Spleen (tissue), 11 donors: ENCODE measurements at regions not wholly inside any gene's neighbourhood (a gene's known extent, or its start where the extent isn't known, plus 50 kb on each side); places are given as distances from the start of the nearest gene placed in this dataset.

Experiments
- DNase-seq: peaks from one replicate; pipeline ENCODE4 v3.0.0-alpha.2; 2020
- H3K27ac ChIP-seq, 8 donors: fragments of 200-600 bp; sonication (generic) in 7 of 8; 1 replicate in 4 of 8; 2 replicates in 4 of 8; pipeline versions ENCODE4 v1.5.0 to v1.8.0; 2016 to 2021; ENCODE audit warnings: inconsistent platforms in 4 of 8, mild to moderate bottlenecking in 4 of 8, moderate library complexity in 1 of 8
- H3K27me3 ChIP-seq, 7 donors: fragments of 200-600 bp; sonication (generic) in 6 of 7; replicated peaks in 1 of 7; 1 replicate in 4 of 7; 2 replicates in 3 of 7; pipeline versions ENCODE4 v1.5.0 to v1.8.0; 2016 to 2021; ENCODE audit warnings: inconsistent platforms in 3 of 7, mild to moderate bottlenecking in 1 of 7
- H3K36me3 ChIP-seq, 6 donors: fragments of 200-600 bp; sonication (generic) in 5 of 6; 1 replicate in 4 of 6; 2 replicates in 2 of 6; pipeline versions ENCODE4 v1.5.0 to v1.8.0; 2016 to 2021; ENCODE audit warnings: inconsistent platforms in 2 of 6
- H3K4me1 ChIP-seq, 6 donors: fragments of 200-600 bp; sonication (generic) in 5 of 6; 1 replicate in 3 of 6; 2 replicates in 3 of 6; pipeline versions ENCODE4 v1.5.0 to v1.8.0; 2016 to 2021; ENCODE audit warnings: inconsistent platforms in 3 of 6
- H3K4me3 ChIP-seq, 8 donors: fragments of 200-600 bp; sonication (generic) in 7 of 8; 1 replicate in 4 of 8; 2 replicates in 4 of 8; pipeline versions ENCODE4 v1.5.0 to v1.8.0; 2016 to 2021; ENCODE audit warnings: inconsistent platforms in 4 of 8, mild to moderate bottlenecking in 4 of 8, moderate library complexity in 2 of 8
- H3K9me3 ChIP-seq, 8 donors: fragments of 200-600 bp; sonication (generic) in 7 of 8; 1 replicate in 4 of 8; 2 replicates in 4 of 8; pipeline versions ENCODE4 v1.5.0 to v1.8.0; 2016 to 2021; ENCODE audit warnings: inconsistent platforms in 4 of 8
- CTCF ChIP-seq, 11 experiments: fragments of 200-600 bp in 7 of 11; fragments of 450-650 bp in 4 of 11; sonication (generic) in 4 of 11; IDR thresholded peaks in 8 of 11; conservative IDR thresholded peaks in 3 of 11; 1 replicate in 7 of 11; 2 replicates in 4 of 11; pipeline versions ENCODE4 v1.4.0 to v1.8.0; 2016 to 2021; ENCODE audit warnings: antibody characterized with exemption in 11 of 11, inconsistent platforms in 4 of 11, mild to moderate bottlenecking in 1 of 11
- POLR2A ChIP-seq, 3 donors: fragments of 450-650 bp; IDR thresholded peaks; one replicate each; pipeline ENCODE4 v1.5.1; 2017; ENCODE audit warnings: antibody characterized with exemption in 3 of 3, mild to moderate bottlenecking in 1 of 3
- POLR2AphosphoS5 ChIP-seq, 3 donors: sonication (generic); formaldehyde crosslinking; IDR thresholded peaks; one replicate each; pipeline ENCODE4 v1.5.1; 2017; ENCODE audit warnings: antibody characterized with exemption in 3 of 3
- WGBS, 5 donors: extraction: QIAGEN DNeasy Blood & Tissue Kit in 3 of 5; methylation state at CpG; one replicate each; pipeline versions ENCODE4 v1.1.5 to v1.1.7; 2013 to 2018; 5-methylcytosine and 5-hydroxymethylcytosine counted together
- intact Hi-C: fragments of 100-400 bp; cut with DNase I; formaldehyde crosslinking; loops from one replicate; pipeline ENCODE4 v1.15.0; 2023; ENCODE audit warnings: low total_unique reads
- donor health status: healthy with polysubstance abuse.
- donor health status: DM: no; HTN: no; CAD: no; lungs with moderate emphysema.
- donor health status: DM: no; HTN: no; CAD: no.
- donor health status: Bipolar disorder and iron deficiency.
- donor health status: healthy.
- donor health status: DM: no; HTN: no; CAD: no.
- donor health status: DM: yes; HTN: yes; CAD: no.

DNA sequence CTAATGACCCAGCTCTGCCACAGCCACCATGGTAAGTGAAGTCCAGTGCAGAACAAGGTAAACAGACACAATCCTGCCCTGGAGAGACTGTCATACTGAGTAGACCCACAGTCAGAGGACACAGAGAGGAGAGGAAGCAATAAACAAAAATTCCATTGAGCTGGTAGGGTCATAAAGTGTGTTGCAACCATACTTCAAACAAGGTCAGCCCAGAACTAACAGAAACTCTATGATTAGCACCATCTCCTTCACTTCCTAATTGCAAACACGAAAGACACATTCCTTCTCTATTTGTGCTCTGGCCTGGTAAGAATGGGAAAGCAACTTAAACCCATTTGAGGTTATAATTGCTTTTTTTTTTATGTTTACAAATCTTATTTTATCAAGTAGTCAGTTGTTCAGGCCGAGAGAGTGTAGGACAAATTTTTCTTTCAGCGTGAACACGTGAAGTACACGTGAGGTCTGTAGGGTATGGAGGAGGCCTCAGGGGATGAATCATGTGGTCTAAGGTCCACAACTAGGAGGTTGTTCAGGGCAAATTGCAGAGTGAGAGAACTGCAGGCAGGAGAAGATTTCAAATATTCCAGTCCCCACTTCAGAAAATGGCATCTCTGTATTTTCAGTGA, 71.4 kb upstream of the GLS start:
- Histone ChIP-seq H3K9me3 (no peaks in the 10 kb centered on the region), H3K36me3 (no peaks in the 10 kb centered on the region), H3K27ac (no peak overlapping the region), H3K4me1 (peaks cover 0 to 8% (median 0%) of the 10 kb centered on the region in 6 donors), H3K27me3 (no peaks in the 10 kb centered on the region), H3K4me3 (no peak overlapping the region)
- intact Hi-C loops: no loop called here
- DNase-seq: no peak
- WGBS, 5 donors: 84 to 94% (median 91%) methylated on average over 5 of the region's 5 CpGs
- TF ChIP-seq POLR2A (IDR thresholded peaks at IDR 0.05) (no peak), POLR2AphosphoS5 (IDR thresholded peaks at IDR 0.05) (no peak), CTCF (IDR thresholded peaks at IDR 0.05 in 8 of 11, conservative IDR thresholded peaks at IDR 0.05 in 3 of 11) (no peak)

GRCh38 chr2:190809876-190810525, 70.6 kb upstream of the GLS start:
- Histone ChIP-seq H3K27me3 (no peaks in the 10 kb centered on the region), H3K4me1 (peaks cover 0 to 8% (median 0%) of the 10 kb centered on the region in 6 donors), H3K9me3 (no peaks in the 10 kb centered on the region), H3K27ac (no peak overlapping the region), H3K36me3 (no peaks in the 10 kb centered on the region), H3K4me3 (no peak overlapping the region)
- WGBS, 5 donors: 71 to 92% (median 79%) methylated on average over 4 of the region's 4 CpGs
- no peak for DNase-seq
- TF ChIP-seq POLR2A (IDR thresholded peaks at IDR 0.05) (no peak), POLR2AphosphoS5 (IDR thresholded peaks at IDR 0.05) (no peak), CTCF (IDR thresholded peaks at IDR 0.05 in 8 of 11, conservative IDR thresholded peaks at IDR 0.05 in 3 of 11) (no peak)
- intact Hi-C loops: no loop called here

DNA sequence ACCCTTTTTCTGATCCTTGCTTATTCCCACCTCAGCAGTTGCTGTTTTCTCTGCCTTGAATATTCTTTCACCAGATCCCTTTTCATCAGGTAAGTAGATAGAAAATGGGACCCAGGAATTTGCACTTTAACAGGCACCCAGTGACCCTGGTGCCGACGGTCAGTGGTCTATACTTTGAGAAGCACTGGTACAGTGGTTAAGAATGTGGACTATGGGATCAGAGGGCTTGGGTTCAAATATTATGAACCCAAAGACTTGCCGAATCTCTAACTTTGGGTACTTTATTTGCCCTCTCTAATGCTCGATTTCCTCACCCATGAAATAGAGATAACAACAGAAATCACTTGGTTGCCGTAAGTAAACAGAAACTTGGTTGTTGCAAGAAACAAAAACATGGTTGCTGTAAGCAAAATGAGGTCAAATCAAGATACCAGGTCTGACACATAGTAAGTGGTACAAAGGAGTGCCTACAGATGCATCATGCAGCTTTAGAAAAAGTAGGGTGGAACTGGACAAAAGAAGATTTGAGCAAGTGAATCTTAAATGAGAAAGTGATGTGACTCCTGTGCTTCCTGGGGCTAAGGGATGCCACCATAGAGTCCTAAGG, 69.5 kb upstream of the GLS start:
- no peaks in the 10 kb centered on the region for H3K36me3 ChIP-seq
- no peak overlapping the region for H3K4me3 ChIP-seq
- intact Hi-C loops: no loop called here
- TF ChIP-seq POLR2AphosphoS5 (IDR thresholded peaks at IDR 0.05) (no peak), CTCF (IDR thresholded peaks at IDR 0.05 in 8 of 11, conservative IDR thresholded peaks at IDR 0.05 in 3 of 11) (no peak), POLR2A (IDR thresholded peaks at IDR 0.05) (no peak)
- H3K4me1 ChIP-seq: peaks cover 0 to 8% (median 0%) of the 10 kb centered on the region in 6 donors
- H3K27me3 ChIP-seq: no peaks in the 10 kb centered on the region
- 73 to 93% (median 83%) methylated on average over 5 of the region's 5 CpGs for WGBS, 5 donors
- H3K27ac ChIP-seq: no peak overlapping the region
- no peak for DNase-seq
- no peaks in the 10 kb centered on the region for H3K9me3 ChIP-seq

GRCh38 chr2:190811811-190812210, 68.8 kb upstream of the GLS start:
- Histone ChIP-seq H3K27me3 (no peaks in the 10 kb centered on the region), H3K4me1 (peaks cover 0 to 8% (median 0%) of the 10 kb centered on the region in 6 donors), H3K4me3 (no peak overlapping the region), H3K9me3 (no peaks in the 10 kb centered on the region), H3K36me3 (no peaks in the 10 kb centered on the region), H3K27ac (no peak overlapping the region)
- TF ChIP-seq POLR2A (IDR thresholded peaks at IDR 0.05) (no peak), CTCF (IDR thresholded peaks at IDR 0.05 in 8 of 11, conservative IDR thresholded peaks at IDR 0.05 in 3 of 11) (no peak), POLR2AphosphoS5 (IDR thresholded peaks at IDR 0.05) (no peak)
- intact Hi-C loops: no loop called here
- DNase-seq: no peak
